SU-DHL-6 (cell line): ENCODE measurements at regions not wholly inside any gene's neighbourhood (a gene's known extent, or its start where the extent isn't known, plus 50 kb on each side); places are given as distances from the start of the nearest gene placed in this dataset.

ENCODE experiments used
- EZH2phosphoT487 ChIP-seq: fragments of 200-600 bp; sonication (generic), shearing (Covaris generic); conservative IDR thresholded peaks from 2 replicates; pipeline ENCODE4 v1.6.1; 2018; ENCODE audit warnings: mild to moderate bottlenecking, antibody characterized with exemption, low read length, moderate library complexity, mixed read lengths
- TF ChIP-seq, protein P1 (sequence below): fragments of 200-600 bp; sonication (generic); IDR thresholded peaks from one replicate; pipeline ENCODE4 v1.5.1; 2017; ENCODE audit warnings: antibody characterized with exemption, mild to moderate bottlenecking, low read length, moderate library complexity; ENCODE audit not compliant: insufficient read depth, poor library complexity, severe bottlenecking

DNA sequence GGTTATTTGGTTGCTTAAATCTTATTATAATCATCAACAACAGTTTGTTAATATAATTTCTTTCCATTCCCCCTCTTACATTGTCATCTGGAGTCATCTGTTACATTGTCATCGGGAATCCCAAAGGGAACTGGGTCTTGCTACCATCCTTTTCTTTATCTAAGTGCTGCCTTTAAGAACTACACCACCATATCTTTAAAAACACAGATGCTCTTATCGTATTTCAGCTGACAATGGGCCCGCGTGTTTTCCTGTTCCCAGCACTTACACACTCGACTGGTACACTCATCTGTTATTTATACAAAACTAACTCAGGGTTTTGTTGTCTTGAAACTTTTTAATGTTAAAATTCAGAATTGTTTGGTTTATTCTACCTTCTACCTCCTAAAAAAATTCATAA lies 256.2 kb upstream of the MGMT start:
- TF ChIP-seq, protein P1, sequence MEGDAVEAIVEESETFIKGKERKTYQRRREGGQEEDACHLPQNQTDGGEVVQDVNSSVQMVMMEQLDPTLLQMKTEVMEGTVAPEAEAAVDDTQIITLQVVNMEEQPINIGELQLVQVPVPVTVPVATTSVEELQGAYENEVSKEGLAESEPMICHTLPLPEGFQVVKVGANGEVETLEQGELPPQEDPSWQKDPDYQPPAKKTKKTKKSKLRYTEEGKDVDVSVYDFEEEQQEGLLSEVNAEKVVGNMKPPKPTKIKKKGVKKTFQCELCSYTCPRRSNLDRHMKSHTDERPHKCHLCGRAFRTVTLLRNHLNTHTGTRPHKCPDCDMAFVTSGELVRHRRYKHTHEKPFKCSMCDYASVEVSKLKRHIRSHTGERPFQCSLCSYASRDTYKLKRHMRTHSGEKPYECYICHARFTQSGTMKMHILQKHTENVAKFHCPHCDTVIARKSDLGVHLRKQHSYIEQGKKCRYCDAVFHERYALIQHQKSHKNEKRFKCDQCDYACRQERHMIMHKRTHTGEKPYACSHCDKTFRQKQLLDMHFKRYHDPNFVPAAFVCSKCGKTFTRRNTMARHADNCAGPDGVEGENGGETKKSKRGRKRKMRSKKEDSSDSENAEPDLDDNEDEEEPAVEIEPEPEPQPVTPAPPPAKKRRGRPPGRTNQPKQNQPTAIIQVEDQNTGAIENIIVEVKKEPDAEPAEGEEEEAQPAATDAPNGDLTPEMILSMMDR, result no peak
- TF ChIP-seq EZH2phosphoT487, result no peak
